Astrocyte of the cerebellum (primary cell): ENCODE measurements at regions not wholly inside any gene's neighbourhood (a gene's known extent, or its start where the extent isn't known, plus 50 kb on each side); places are given as distances from the start of the nearest gene placed in this dataset.

Experiments used
- DNase-seq: peaks from one replicate; pipeline ENCODE4 v3.0.0-alpha.2; 2011; ENCODE audit warnings: low read depth
- H3K4me3 ChIP-seq: 2 replicates; pipeline ENCODE4 v1.5.1; 2011; ENCODE audit warnings: mild to moderate bottlenecking, low read depth, low read length, moderate library complexity
- in situ Hi-C: cut with HindIII; loops from 2 replicates; pipeline ENCODE4 v1.10.0; 2017; ENCODE audit warnings: low sequenced_read_pairs
- TF ChIP-seq, protein P1 (sequence below): IDR thresholded peaks from 2 replicates; pipeline ENCODE4 v1.5.1; 2012; ENCODE audit warnings: low read length, low read depth, moderate library complexity, mild to moderate bottlenecking; ENCODE audit errors: missing control alignments

DNA sequence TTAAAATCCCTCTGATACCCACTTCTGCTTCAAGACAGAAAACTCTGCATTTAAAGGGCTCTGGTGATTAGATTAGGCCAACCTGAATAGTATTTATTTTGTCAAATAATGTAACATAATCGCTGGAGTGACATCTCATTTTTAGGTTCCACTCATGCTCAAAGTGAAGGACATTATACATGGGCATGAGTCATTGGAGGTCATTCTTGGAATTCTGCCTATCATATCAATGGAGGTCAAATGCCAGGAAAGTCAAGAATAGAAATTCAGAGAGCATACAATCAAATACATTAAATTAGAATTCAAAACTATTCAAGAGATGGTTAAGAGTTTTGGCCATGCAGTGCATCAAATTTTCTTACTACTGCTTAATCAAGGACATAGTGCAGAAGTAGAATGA is 50.8 kb upstream of the PRSS1 start:
- DNase-seq: no peak
- TF ChIP-seq, protein P1, sequence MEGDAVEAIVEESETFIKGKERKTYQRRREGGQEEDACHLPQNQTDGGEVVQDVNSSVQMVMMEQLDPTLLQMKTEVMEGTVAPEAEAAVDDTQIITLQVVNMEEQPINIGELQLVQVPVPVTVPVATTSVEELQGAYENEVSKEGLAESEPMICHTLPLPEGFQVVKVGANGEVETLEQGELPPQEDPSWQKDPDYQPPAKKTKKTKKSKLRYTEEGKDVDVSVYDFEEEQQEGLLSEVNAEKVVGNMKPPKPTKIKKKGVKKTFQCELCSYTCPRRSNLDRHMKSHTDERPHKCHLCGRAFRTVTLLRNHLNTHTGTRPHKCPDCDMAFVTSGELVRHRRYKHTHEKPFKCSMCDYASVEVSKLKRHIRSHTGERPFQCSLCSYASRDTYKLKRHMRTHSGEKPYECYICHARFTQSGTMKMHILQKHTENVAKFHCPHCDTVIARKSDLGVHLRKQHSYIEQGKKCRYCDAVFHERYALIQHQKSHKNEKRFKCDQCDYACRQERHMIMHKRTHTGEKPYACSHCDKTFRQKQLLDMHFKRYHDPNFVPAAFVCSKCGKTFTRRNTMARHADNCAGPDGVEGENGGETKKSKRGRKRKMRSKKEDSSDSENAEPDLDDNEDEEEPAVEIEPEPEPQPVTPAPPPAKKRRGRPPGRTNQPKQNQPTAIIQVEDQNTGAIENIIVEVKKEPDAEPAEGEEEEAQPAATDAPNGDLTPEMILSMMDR: no peak
- in situ Hi-C loops: no loop called here
- H3K4me3 ChIP-seq: no peak overlapping the region

DNA sequence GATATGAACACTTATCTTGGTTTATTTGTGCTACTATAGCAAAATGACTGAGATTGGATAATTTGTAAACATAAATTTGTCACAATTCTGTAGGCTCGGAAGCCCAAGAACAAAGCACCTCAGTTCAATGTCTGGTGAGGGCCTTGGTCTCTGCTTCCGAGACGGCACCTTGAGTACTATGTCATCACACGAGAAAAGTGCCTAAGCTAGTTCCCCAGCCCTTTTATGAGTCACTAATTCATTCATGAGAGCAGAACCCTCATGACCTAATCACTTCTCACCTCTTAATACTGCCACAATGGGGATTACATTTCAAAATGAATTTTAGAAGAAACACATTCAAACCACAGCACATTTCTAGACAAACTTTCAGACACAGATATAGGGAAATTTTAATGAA is 52.0 kb upstream of the PRSS1 start:
- DNase-seq: no peak
- TF ChIP-seq, protein P1: no peak
- in situ Hi-C loops: no loop called here
- no peak overlapping the region for H3K4me3 ChIP-seq

DNA sequence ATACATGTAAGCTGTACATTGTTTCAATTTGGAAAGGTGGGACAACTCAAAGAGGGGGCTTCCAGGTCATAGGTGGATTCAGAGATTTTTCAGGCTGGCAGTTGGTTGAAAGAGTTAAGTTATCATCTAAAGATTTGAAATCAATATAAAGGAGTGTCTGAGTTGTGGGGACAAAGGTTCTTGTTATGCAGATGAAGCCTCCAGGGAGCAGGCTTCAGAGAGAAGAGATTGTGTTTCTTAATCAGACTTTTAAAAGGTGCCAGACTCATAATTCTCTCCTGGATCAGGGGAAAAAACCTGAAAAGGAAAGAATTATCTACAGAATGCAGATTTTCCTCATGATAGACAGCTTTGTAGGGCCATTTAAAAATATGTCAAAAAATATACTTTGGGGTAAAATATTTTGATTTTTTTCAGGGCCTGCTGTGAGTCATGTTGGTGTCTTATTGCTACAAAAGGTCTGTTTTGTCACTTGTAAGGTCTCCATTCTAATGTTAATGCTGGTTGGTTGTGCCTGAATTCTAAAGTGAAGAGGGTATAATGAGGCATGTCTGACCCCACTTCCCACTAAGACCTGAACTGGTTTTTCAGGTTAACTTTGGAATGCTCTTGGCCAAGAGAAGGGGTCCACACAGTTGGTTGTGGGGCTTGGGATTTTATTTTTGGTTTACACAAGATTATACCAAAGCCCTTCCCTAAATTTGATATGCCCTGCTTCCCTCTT is 52.7 kb upstream of the PRSS1 start:
- no peak overlapping the region for H3K4me3 ChIP-seq
- no peak for DNase-seq
- TF ChIP-seq, protein P1: no peak
- in situ Hi-C loops: no loop called here

GRCh38 chr7:142693911-142694310 is 55.4 kb upstream of the PRSS1 start:
- in situ Hi-C loops: no loop called here
- TF ChIP-seq, protein P1: no peak
- no peak overlapping the region for H3K4me3 ChIP-seq
- no peak for DNase-seq

DNA sequence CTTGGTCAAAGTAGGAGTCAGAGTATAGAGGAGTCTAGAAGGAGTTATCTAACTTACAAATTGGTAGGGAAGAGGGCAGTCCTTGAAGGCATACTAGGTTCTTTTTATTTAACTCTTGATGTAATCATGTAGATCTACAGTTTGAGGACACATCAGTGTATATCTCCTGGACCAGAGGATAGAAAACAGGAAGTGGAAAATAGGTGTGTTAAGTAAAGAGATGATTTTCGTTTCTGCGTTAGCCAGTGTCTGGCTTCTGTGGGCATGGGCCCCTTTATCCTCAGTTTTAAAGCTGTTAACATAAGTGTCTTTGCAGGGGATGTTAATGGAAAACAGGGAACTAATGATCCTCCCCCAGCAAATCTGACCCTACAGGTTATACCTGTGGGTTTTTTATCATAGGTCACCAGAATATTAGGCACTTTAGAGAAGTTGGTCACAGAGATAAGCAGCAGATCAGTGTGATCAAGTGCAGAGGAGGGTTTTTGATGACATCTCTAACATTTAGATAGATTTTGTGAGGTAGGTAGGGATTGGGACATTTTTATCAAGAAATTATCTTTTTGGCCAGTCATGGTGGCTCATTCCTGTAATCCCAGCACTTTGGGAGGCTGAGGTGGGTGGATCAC is 58.6 kb upstream of the PRSS1 start:
- TF ChIP-seq, protein P1: no peak
- in situ Hi-C loops: no loop called here
- no peak overlapping the region for H3K4me3 ChIP-seq
- DNase-seq: no peak

GRCh38 chr7:142689439-142690120 is 59.7 kb upstream of the PRSS1 start:
- TF ChIP-seq, protein P1: peak; percentile 17
- no peak for DNase-seq

More at GRCh38 chr7:142689439-142690120, 59.7 kb upstream of the PRSS1 start:
- in situ Hi-C loops: no loop called here
- no peak overlapping the region for H3K4me3 ChIP-seq
